ENCODE measurements at regions not wholly inside any gene's neighbourhood (a gene's known extent, or its start where the extent isn't known, plus 50 kb on each side); places are given as distances from the start of the nearest gene placed in this dataset.
A peak's percentile ranks its signal among the peaks of the same experiment; 100 is the strongest.

GRCh38 chr10:31584098-31584631 lies 265.1 kb downstream of the ZEB1 start:
- Histone ChIP-seq H3K27me3 (ENCODE audit: insufficient read depth) (no peaks in the 10 kb centered on the region), H3K4me3 (no peak overlapping the region), H3K4me1 (ENCODE audit: insufficient read depth) (peaks cover 11% of the 10 kb centered on the region), H3F3A (replicated peaks; ENCODE audit: low read depth) (no peaks in the 10 kb centered on the region), H3K27ac (ENCODE audit: low read depth) (no peak overlapping the region), H3K79me2 (replicated peaks; ENCODE audit: insufficient read depth) (no peaks in the 10 kb centered on the region), H3K36me3 (ENCODE audit: insufficient read depth) (no peaks in the 10 kb centered on the region), H3K9me2 (ENCODE audit: insufficient read depth) (0 out of 2 replicates have a peak, but pooled peaks cover 5% of the 10 kb centered on the region), H4K20me1 (replicated peaks; ENCODE audit: insufficient read depth) (no peaks in the 10 kb centered on the region), H3K4me2 (no peak overlapping the region), H2AFZ (peak overlapping the region; percentile 88)
- no peak overlapping the region for H3K4me3 Mint-ChIP-seq
- no peak overlapping the region for H3K27ac Mint-ChIP-seq
- TF ChIP-seq ETS1 (IDR thresholded peaks at IDR 0.05) (no peak), REST (IDR thresholded peaks at IDR 0.05; ENCODE audit: unreplicated experiment) (no peak), ZNF114 (CRISPR knock-in tag; IDR thresholded peaks at IDR 0.05) (no peak), EZH2phosphoT487 (IDR thresholded peaks at IDR 0.05; ENCODE audit: unreplicated experiment) (no peak), EZH2 (IDR thresholded peaks at IDR 0.05; ENCODE audit: low read depth, unreplicated experiment) (no peak), STAT1 (IDR thresholded peaks at IDR 0.05; ENCODE audit: unreplicated experiment) (no peak), CTCF (conservative IDR thresholded peaks at IDR 0.05; ENCODE audit: low read depth in 2 of 2) (no peak), NANOG (IDR thresholded peaks at IDR 0.05; ENCODE audit: borderline replicate concordance) (no peak), POLR2AphosphoS5 (IDR thresholded peaks at IDR 0.05; ENCODE audit: low read depth) (no peak), JUNB (IDR thresholded peaks at IDR 0.05; ENCODE audit: unreplicated experiment) (no peak), ZNF462 (CRISPR knock-in tag; IDR thresholded peaks at IDR 0.05) (no peak), CREB1 (CRISPR knock-in tag; IDR thresholded peaks at IDR 0.05; ENCODE audit: low read depth) (no peak), ZNF331 (CRISPR knock-in tag; IDR thresholded peaks at IDR 0.05; ENCODE audit: low read depth) (no peak)
- H3K9me3 Mint-ChIP-seq: 0 out of 3 replicates have a peak, but pooled peaks cover 3% of the 10 kb centered on the region
- DNase-seq (ENCODE audit: low spot score): peak; percentile 4
- no peaks in the 10 kb centered on the region; the same call in 2 of the 3 replicates for H3K36me3 Mint-ChIP-seq (ENCODE audit: low read depth)
- H3K27me3 Mint-ChIP-seq (ENCODE audit: insufficient read depth, low read depth, poor library complexity): peaks cover 11% of the 10 kb centered on the region
- no peak; the same call in 2 of the 3 replicates for ATAC-seq
- H3K4me1 Mint-ChIP-seq: peaks cover 17% of the 10 kb centered on the region

Data from GM23338 (cell line).